Amniotic stem cell (primary cell): ENCODE measurements at regions not wholly inside any gene's neighbourhood (a gene's known extent, or its start where the extent isn't known, plus 50 kb on each side); places are given as distances from the start of the nearest gene placed in this dataset.

Source experiments
- DNase-seq: peaks from one replicate; lab custom pipeline; 2025; lab: John Stamatoyannopoulos, UW

DNA sequence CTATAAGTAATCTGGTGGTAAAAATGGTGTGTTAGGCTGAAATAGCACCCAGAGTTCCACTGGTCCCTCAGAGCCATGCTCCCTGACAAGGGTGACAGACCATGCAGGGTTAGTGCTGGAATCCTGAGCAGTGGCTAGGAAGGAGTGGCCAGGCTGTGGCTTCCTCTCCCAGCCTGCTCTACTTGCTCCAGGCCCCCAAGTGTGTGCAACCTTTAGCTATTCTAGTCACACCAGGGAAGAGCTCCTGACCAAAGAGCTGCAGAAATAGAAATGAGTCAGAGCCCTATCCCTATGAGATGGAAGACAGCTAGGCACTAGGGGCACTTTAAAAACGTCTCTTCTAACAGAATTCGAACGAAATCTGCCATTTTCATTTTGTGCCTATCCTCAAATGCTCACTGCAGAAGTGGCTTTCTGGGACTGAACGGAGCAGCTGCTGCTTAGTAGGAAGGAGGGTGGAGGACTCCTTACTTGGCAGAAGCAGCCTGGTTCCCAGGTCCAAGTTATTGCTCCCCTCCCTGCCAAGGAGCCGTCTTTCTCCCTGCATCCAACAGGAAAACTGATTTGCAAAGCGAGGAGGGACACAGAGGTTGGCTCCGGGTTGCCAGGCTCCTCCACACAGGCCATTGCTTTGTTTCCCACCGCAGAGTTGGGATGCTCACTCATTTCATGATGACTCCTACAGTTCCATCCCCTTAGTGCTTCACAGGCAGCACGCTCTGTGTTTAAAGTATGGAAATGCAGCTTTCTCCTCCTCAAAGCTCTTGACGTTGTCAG is 754.5 kb downstream of the C6orf118 start:
- no peak for DNase-seq

GRCh38 chr6:164554226-164554625 is 755.2 kb downstream of the C6orf118 start:
- no peak for DNase-seq

- no peak for DNase-seq
Measured at GRCh38 chr6:164551706-164552105, 757.7 kb downstream of the C6orf118 start.

GRCh38 chr6:164547076-164547475 is 762.3 kb downstream of the C6orf118 start:
- no peak for DNase-seq

- no peak for DNase-seq
Measured at GRCh38 chr6:164546263-164546662, 763.1 kb downstream of the C6orf118 start.

DNA sequence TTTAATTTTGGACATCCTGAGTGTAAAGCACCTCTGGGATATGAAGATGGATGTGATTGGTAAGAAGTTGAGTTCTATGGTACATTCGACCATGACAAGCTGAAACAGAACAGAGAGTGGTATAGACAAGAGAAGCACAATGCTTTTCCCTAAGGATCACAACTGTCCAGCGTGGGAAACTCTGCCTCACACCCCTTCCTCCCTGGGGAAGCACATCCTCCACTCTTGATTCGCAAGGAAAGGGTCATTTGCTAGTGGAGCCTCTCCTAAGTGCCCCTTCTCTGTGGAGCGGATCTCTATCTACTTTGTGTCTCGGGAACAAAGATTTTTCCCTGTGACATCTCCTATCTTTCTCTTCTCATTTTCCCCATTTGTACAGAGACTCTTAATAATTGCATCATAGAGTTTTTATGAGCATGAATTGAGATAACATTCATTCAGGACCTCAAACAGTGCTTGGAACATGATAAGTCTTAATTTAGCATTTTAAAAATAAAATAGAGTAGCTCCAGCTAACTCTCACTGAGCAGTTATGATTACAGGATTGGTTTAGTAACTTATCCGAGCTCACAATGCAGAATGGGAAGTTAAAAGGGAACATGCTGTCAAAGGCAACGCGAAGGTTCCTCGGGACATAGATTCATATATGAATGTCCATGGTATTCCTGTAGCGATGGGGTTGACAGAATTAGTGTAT is 775.2 kb downstream of the C6orf118 start:
- no peak for DNase-seq

DNA sequence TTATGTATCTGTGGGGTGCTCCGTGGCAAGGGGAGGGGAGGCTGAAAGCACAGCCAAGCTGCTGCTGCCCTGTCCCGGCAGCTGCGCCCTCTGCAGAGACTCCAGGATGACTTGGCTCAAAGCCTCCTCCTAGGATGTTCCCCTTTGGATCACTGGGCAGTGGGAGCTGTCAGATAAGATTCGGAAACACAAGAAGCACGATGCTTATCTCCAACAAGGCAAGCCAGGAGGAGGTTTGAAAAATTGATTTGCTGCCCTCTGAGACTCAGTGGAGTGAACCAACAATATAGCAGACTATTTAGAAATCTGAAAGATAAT is 776.4 kb downstream of the C6orf118 start:
- DNase-seq: no peak

GRCh38 chr6:164532198-164533044 is 777.0 kb downstream of the C6orf118 start:
- no peak for DNase-seq

GRCh38 chr6:164531736-164532135 is 777.7 kb downstream of the C6orf118 start:
- no peak for DNase-seq

DNA sequence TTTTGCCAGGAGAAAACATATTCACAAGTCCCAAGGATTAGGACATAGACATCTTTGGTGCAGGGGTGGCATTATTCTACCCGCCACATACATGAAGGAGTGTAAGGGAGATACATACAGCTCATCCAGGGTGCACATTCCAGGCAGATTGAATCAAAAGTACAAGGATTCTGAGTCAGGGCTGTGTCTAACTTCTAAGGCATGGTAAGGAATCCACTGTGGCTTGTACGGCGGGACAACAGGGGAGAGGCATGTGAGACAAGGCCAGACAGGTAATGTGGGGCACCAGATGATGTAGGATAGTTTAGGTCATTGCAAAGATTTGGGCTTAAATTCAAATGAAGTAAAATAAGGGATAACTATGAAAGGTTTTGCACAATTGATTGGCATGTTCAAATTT is 780.9 kb downstream of the C6orf118 start:
- no peak for DNase-seq

DNA sequence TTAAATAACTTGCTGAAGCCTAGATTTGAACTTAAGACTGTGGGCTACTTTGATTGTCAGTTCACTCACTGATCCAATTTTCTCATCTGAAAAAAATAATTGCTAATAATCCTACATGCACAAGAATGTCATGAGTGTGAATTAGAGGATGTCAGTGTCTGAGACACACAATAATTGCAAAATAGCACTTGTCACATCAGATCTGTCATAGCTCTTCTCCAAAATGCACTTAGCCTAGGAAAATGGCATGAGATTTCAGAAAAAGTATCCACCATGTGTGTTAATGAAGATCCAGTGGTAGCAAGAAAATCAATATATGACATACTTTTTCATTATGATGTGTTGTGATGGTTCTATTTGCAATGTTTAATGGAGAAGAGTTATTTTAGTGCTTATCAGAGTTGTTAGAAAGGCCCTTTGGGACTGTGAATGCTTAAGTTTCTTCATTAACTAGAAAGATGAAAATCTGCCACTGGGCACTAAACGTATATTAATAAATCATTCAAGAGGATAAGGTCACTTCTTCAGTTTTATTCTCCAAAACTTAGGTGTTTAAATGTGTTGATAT is 786.2 kb downstream of the C6orf118 start:
- DNase-seq: no peak

DNA sequence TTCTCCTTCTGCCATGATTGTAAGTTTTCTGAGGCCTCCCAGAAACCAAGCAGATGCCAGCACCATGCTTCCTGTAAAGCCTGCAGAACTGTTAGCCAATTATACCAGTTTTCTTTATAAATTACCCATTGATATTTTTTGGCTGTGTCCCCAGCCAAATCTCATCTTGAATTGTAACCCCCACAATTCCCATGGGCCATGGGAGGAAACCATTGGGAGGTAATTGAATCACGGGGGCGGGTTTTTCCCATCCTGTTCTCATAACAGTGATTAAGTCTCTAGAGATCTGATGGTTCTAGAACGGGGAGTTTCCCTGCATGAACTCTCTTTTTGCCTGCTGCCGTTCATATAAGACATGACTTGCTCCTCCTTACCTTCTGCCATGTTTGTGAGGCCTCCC is 788.5 kb downstream of the C6orf118 start:
- DNase-seq: no peak

DNA sequence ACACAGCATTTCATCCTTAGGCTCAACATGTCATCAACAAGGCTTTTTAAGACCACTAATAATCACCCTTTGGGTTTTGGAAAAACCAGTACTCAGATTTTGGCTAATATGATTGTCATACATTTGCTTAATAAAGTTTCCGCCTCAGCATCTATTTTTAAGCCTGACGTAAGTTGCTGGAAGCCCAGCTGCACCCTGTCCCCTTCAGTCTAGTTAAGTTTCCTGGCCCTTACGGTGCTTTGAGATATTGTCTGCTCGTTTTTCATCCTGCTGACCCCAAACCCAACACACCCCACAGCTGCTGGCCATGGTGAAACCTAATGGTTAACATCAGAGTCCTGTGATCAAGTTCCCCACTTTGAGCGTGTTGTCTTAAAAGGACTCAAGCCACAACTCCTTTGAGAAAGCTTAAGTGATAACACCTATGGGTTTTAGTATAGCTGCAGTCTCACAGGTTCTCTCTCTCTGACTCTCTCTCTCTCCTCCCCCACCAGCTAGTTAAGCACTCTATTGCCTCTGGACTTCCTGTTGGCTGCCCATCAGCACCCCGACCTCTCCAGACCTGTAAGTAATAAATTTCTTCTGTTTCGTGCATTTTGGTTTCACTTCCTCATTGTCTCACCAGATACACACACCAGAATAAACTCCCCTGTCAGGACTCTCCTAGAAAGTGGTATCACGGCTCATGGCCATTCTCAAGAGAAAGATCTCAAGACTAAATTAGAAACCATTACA is 802.0 kb downstream of the C6orf118 start:
- DNase-seq: no peak

- no peak for DNase-seq
Measured at GRCh38 chr6:164505425-164505824, 804.0 kb downstream of the C6orf118 start.

GRCh38 chr6:164502833-164503232 is 806.6 kb downstream of the C6orf118 start:
- DNase-seq: no peak

GRCh38 chr6:164495882-164496495 is 813.4 kb downstream of the C6orf118 start:
- DNase-seq: no peak

- no peak for DNase-seq
Measured at GRCh38 chr6:164478426-164478825, 831.0 kb downstream of the C6orf118 start.

DNA sequence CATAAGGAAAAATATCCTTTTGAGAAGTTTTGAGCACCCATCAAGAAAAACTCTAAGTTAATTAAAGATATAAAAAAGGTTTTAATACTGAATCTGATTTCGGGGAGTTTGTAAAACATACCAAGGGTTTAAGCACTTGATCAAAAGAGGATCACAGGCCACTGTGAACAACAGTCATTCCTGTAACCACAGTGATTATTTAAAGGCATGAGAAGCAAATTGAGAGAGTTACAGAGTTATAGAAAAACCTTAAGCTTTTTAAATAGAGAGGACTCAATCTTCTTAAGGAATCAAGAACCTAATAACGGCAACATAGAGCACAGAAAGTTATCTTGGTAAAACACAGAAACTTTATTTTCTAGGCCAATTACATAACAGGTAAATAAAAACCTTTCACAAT is 831.6 kb downstream of the C6orf118 start:
- no peak for DNase-seq

DNA sequence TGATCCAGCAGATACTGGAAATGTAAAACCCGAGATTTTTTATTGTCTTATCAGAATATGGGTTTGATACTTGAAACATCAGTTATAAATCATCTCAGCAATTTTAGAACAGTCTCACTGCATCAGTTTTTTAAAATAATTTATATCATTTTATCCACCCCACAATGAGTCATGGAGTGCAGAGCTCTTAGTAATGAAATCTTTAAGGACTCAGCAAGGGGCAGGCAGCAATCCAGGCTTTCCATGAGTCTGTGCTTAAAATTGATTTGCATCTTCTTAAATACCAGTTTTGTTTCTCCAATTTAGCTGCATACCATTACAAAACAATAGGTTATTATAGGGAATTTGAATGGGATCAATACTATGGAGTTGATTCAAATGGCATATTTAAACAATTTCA is 832.3 kb downstream of the C6orf118 start:
- no peak for DNase-seq

GRCh38 chr6:164469276-164469949 is 840.0 kb downstream of the C6orf118 start:
- DNase-seq: no peak

GRCh38 chr6:164455835-164456234 is 853.6 kb downstream of the C6orf118 start:
- no peak for DNase-seq
